OCI-LY1 (cell line): ENCODE measurements at regions not wholly inside any gene's neighbourhood (a gene's known extent, or its start where the extent isn't known, plus 50 kb on each side); places are given as distances from the start of the nearest gene placed in this dataset.
"Not testable (repeated sequence)": the region's sequence is repeated elsewhere in the genome, so short reads cannot be mapped to it uniquely, and the experiment has no call there.

Experiments
- H2AFZ ChIP-seq: fragments of 200-600 bp; sonication (generic), shearing (Covaris generic); 2 replicates; pipeline ENCODE4 v1.6.0; 2014; ENCODE audit warnings: antibody characterized with exemption, mild to moderate bottlenecking, low read length
- H3F3A ChIP-seq: fragments of 200-600 bp; sonication (generic), shearing (Covaris generic); 2 replicates; pipeline ENCODE4 v1.6.0; 2014; ENCODE audit warnings: mild to moderate bottlenecking, antibody characterized with exemption, low read length, moderate library complexity; ENCODE audit not compliant: insufficient read depth
- H3K27ac ChIP-seq: fragments of 200-600 bp; sonication (generic); 2 replicates; pipeline ENCODE4 v1.5.1; 2014; ENCODE audit warnings: low read length, mixed run types, mild to moderate bottlenecking, low read depth; ENCODE audit not compliant: poor library complexity, severe bottlenecking
- H3K27me3 ChIP-seq: fragments of 200-600 bp; sonication (generic); 2 replicates; pipeline ENCODE4 v1.6.0; 2014; ENCODE audit warnings: antibody characterized with exemption, mild to moderate bottlenecking, low read length, moderate library complexity; ENCODE audit not compliant: insufficient read depth
- H3K36me3 ChIP-seq: fragments of 200-600 bp; sonication (generic); 2 replicates; pipeline ENCODE4 v1.6.1; 2014; ENCODE audit warnings: mild to moderate bottlenecking, antibody characterized with exemption, low read length, moderate library complexity, mixed read lengths; ENCODE audit not compliant: insufficient read depth
- H3K4me1 ChIP-seq: fragments of 200-600 bp; sonication (generic); 2 replicates; pipeline ENCODE4 v1.5.1; 2014; ENCODE audit warnings: mild to moderate bottlenecking, low read length, moderate library complexity; ENCODE audit not compliant: insufficient read depth, severe bottlenecking
- H3K4me2 ChIP-seq: fragments of 200-600 bp; sonication (generic), shearing (Covaris generic); 2 replicates; pipeline ENCODE4 v1.6.1; 2014; ENCODE audit warnings: low read length
- H3K4me3 ChIP-seq: fragments of 200-600 bp; sonication (generic); 2 replicates; pipeline ENCODE4 v1.5.1; 2014; ENCODE audit warnings: low read length, low read depth, mild to moderate bottlenecking, mixed read lengths; ENCODE audit not compliant: poor library complexity, severe bottlenecking
- H3K79me2 ChIP-seq: fragments of 200-600 bp; shearing (Covaris generic); 2 replicates; pipeline ENCODE4 v1.6.1; 2016; ENCODE audit warnings: mixed run types, low read length, mixed read lengths; ENCODE audit not compliant: insufficient read depth
- H3K9ac ChIP-seq: fragments of 200-600 bp; sonication (generic), shearing (Covaris generic); 2 replicates; pipeline ENCODE4 v1.6.1; 2014; ENCODE audit warnings: mild to moderate bottlenecking, low read length, mixed read lengths
- H3K9me2 ChIP-seq: fragments of 200-600 bp; sonication (generic), shearing (Covaris generic); 2 replicates; pipeline ENCODE4 v1.6.1; 2014; ENCODE audit warnings: low read depth, mild to moderate bottlenecking, low read length, mixed read lengths
- H3K9me3 ChIP-seq: fragments of 200-600 bp; shearing (Covaris generic); 2 replicates; pipeline ENCODE4 v1.6.1; 2014; ENCODE audit warnings: low read length, mixed read lengths
- H4K20me1 ChIP-seq: fragments of 200-600 bp; sonication (generic), shearing (Covaris generic); 2 replicates; pipeline ENCODE4 v1.6.0; 2016; ENCODE audit warnings: mild to moderate bottlenecking, low read length; ENCODE audit not compliant: insufficient read depth
- EZH2 ChIP-seq: fragments of 200-600 bp; sonication (generic), shearing (Covaris generic); IDR thresholded peaks from 2 replicates; pipeline ENCODE4 v1.8.0; 2017; ENCODE audit warnings: borderline replicate concordance, mixed run types, mild to moderate bottlenecking, antibody characterized with exemption, low read length, moderate library complexity, mixed read lengths
- TF ChIP-seq, protein P1 (sequence below): fragments of 200-600 bp; sonication (generic), shearing (Covaris generic); IDR thresholded peaks from 2 replicates; pipeline ENCODE4 v1.5.1; 2017; ENCODE audit warnings: mild to moderate bottlenecking, antibody characterized with exemption, low read length, moderate library complexity, mixed read lengths

DNA sequence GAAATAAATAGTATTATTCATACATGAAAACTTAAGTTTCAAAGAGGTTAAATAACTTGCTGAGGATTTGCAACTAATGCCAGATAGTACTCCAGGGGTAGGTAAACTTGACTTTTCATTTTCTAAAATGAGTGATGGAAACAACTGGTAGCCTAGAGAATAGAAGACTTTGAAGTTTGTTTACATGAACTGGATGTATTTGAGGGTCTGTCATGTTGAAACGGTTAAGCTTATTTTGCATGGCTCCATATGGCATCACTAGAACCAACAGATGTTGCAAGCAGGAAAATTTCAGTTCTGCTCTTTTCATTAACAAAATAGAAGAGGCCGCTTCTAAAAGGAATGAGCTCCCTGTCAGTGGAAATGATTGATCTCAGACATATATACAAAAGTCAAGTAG lies 105.1 kb upstream of the SGCD start:
- TF ChIP-seq, protein P1, sequence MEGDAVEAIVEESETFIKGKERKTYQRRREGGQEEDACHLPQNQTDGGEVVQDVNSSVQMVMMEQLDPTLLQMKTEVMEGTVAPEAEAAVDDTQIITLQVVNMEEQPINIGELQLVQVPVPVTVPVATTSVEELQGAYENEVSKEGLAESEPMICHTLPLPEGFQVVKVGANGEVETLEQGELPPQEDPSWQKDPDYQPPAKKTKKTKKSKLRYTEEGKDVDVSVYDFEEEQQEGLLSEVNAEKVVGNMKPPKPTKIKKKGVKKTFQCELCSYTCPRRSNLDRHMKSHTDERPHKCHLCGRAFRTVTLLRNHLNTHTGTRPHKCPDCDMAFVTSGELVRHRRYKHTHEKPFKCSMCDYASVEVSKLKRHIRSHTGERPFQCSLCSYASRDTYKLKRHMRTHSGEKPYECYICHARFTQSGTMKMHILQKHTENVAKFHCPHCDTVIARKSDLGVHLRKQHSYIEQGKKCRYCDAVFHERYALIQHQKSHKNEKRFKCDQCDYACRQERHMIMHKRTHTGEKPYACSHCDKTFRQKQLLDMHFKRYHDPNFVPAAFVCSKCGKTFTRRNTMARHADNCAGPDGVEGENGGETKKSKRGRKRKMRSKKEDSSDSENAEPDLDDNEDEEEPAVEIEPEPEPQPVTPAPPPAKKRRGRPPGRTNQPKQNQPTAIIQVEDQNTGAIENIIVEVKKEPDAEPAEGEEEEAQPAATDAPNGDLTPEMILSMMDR = no peak
- no peak for TF ChIP-seq EZH2

DNA sequence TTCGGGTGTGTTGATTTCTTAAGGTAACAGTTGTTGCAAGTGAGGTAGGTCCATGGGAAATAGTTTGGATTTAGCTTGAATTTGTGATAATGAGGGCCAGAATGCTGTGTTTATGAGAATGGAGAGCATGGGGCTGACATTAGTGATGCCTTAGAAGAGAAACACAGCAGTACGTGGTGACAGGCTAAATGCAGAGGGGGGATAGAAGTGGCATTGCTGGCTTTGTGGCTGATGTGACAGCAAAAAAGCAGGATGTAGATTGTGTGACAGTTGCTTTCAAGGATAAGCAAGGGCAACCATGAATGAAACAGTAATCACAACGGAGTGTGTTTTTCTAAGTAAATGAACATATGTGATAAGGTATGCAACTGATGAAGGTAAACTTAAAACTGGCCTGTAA lies 103.4 kb upstream of the SGCD start:
- no peak overlapping the region for H2AFZ ChIP-seq
- H3K4me1 ChIP-seq = no peaks in the 10 kb centered on the region
- no peaks in the 10 kb centered on the region for H3K9me2 ChIP-seq
- H3K27ac ChIP-seq = no peak overlapping the region
- H3K9me3 ChIP-seq = no peaks in the 10 kb centered on the region
- no peaks in the 10 kb centered on the region for H3K36me3 ChIP-seq
- H4K20me1 ChIP-seq = no peaks in the 10 kb centered on the region
- H3K4me3 ChIP-seq = no peak overlapping the region
- H3K79me2 ChIP-seq = no peaks in the 10 kb centered on the region
- H3K4me2 ChIP-seq = no peak overlapping the region
- H3K27me3 ChIP-seq = no peaks in the 10 kb centered on the region
- H3F3A ChIP-seq = no peaks in the 10 kb centered on the region
- no peak overlapping the region for H3K9ac ChIP-seq
- TF ChIP-seq, protein P1 = no peak
- no peak for TF ChIP-seq EZH2

More for the DNA sequence above, 105.1 kb upstream of the SGCD start:
- Histone ChIP-seq H3K9me3 (no peaks in the 10 kb centered on the region), H3K4me2 (no peak overlapping the region), H3K9me2 (no peaks in the 10 kb centered on the region), H2AFZ (no peak overlapping the region), H3K79me2 (no peaks in the 10 kb centered on the region), H3F3A (no peaks in the 10 kb centered on the region), H3K36me3 (no peaks in the 10 kb centered on the region), H3K27ac (no peak overlapping the region), H4K20me1 (no peaks in the 10 kb centered on the region), H3K27me3 (no peaks in the 10 kb centered on the region), H3K4me1 (no peaks in the 10 kb centered on the region), H3K4me3 (no peak overlapping the region), H3K9ac (no peak overlapping the region)

DNA sequence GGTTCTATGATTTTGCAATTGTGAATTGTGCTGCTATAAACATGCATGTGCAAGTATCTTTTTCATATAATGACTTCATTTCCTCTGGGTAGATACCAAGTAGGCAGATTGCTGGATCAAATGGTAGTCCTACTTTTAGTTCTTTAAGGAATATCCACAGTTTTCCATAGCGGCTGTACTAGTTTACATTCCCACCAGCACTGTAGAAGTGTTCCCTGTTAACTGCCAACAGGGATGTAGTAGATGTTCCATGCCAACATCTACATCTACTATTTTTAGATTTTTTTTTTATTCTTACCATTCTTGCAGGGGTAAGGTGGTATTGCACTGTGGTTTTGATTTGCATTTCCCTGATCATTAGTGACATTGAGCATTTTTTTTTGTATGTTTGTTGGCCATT lies 100.5 kb upstream of the SGCD start:
- H3K79me2 ChIP-seq, H2AFZ ChIP-seq, H3K27me3 ChIP-seq, H3K4me3 ChIP-seq, H3K36me3 ChIP-seq, H3K9me3 ChIP-seq, H3K27ac ChIP-seq, H3K4me2 ChIP-seq, H4K20me1 ChIP-seq, H3K4me1 ChIP-seq, H3F3A ChIP-seq, H3K9me2 ChIP-seq, H3K9ac ChIP-seq: not testable (repeated sequence)

DNA sequence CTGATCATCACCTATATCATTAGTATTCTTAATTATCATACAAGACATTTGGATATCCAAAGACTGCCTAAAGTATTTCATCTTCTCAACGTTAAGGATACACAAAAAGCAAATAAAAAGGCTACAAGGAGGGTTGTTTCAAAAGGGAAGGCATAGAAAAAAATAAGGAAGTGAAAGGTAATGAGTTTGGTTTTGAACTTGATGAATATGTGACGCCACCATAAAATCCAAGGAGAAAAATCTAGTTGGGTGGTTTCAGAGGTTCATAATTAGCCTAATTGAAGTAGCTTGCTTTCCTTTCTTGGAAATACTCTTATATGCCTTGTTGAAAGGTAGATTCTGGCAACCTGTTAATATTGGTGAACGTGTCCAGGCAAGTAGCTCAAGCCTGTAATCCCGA lies 96.1 kb upstream of the SGCD start:
- Histone ChIP-seq H3F3A (no peaks in the 10 kb centered on the region), H3K27ac (no peak overlapping the region), H2AFZ (no peak overlapping the region), H3K79me2 (no peaks in the 10 kb centered on the region), H3K36me3 (no peaks in the 10 kb centered on the region), H3K9ac (no peak overlapping the region), H3K9me3 (no peaks in the 10 kb centered on the region), H3K4me3 (no peak overlapping the region), H3K27me3 (no peaks in the 10 kb centered on the region), H3K4me1 (no peaks in the 10 kb centered on the region), H3K9me2 (no peaks in the 10 kb centered on the region), H4K20me1 (no peaks in the 10 kb centered on the region), H3K4me2 (no peak overlapping the region)
- TF ChIP-seq, protein P1 = no peak
- no peak for TF ChIP-seq EZH2
